ENCODE measurements at regions not wholly inside any gene's neighbourhood (a gene's known extent, or its start where the extent isn't known, plus 50 kb on each side); places are given as distances from the start of the nearest gene placed in this dataset.
"Not testable (repeated sequence)": the region's sequence is repeated elsewhere in the genome, so short reads cannot be mapped to it uniquely, and the experiment has no call there.

GRCh38 chr4:27789773-27790172 is 929.1 kb downstream of the STIM2 start:
- H3K4me3 ChIP-seq: no peak overlapping the region
- DNase-seq (ENCODE audit: extremely low spot score): no peak
- TF ChIP-seq CTCF (IDR thresholded peaks at IDR 0.05) (no peak), EP300 (IDR thresholded peaks at IDR 0.05) (no peak), POLR2AphosphoS5 (IDR thresholded peaks at IDR 0.05) (no peak), POLR2A (IDR thresholded peaks at IDR 0.05; ENCODE audit: low read depth) (no peak)
- 83% methylated on average over 6 of the region's 6 CpGs for WGBS
- intact Hi-C loops (cut with DNase I): no loop called here
- no peaks in the 10 kb centered on the region for H3K4me1 ChIP-seq
- H3K9me3 ChIP-seq: no peaks in the 10 kb centered on the region
- no peak overlapping the region for H3K27ac ChIP-seq (replicated peaks in 1 of 4)
- H3K27me3 ChIP-seq: no peaks in the 10 kb centered on the region
- H3K36me3 ChIP-seq: no peaks in the 10 kb centered on the region

- intact Hi-C loops (cut with DNase I): no loop called here
- TF ChIP-seq POLR2A (IDR thresholded peaks at IDR 0.05; ENCODE audit: low read depth): no peak
- no peak for TF ChIP-seq POLR2AphosphoS5 (IDR thresholded peaks at IDR 0.05)
- no peak for TF ChIP-seq CTCF (IDR thresholded peaks at IDR 0.05)
- no peak for TF ChIP-seq EP300 (IDR thresholded peaks at IDR 0.05)
- Histone ChIP-seq H3K36me3 (no peaks in the 10 kb centered on the region), H3K27ac (replicated peaks in 1 of 4) (no peak overlapping the region), H3K4me1 (no peaks in the 10 kb centered on the region), H3K4me3 (no peak overlapping the region), H3K9me3 (no peaks in the 10 kb centered on the region), H3K27me3 (no peaks in the 10 kb centered on the region)
- DNase-seq (ENCODE audit: extremely low spot score): no peak
- 90% methylated on average over 5 of the region's 5 CpGs for WGBS
These were observed 930.3 kb downstream of the STIM2 start for GRCh38 chr4:27790911-27791310.

DNA sequence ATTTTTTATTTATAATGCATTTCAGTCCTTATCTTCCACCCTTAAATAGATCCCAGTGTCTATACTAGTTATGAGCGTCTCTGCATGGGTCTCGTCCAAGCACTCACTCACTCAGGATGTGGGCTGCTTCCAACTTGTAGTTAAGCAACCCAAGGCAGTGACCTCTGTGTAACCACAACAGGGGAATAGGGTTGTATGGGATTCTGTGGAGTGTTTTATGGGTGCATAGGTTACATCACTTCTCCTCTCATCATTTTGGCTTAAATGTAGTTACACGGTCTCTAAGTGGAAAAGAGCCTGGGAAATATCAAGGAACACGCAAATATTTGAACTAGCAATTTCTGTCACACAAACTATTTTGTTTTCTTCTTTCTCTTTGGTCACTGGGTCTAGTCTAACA is 931.0 kb downstream of the STIM2 start:
- DNase-seq (ENCODE audit: extremely low spot score): no peak
- H3K9me3 ChIP-seq: no peaks in the 10 kb centered on the region
- no peak overlapping the region for H3K27ac ChIP-seq (replicated peaks in 1 of 4)
- intact Hi-C loops (cut with DNase I): no loop called here
- H3K4me3 ChIP-seq: no peak overlapping the region
- WGBS: 80% methylated on average over 4 of the region's 4 CpGs
- H3K27me3 ChIP-seq: no peaks in the 10 kb centered on the region
- H3K4me1 ChIP-seq: no peaks in the 10 kb centered on the region
- TF ChIP-seq CTCF (IDR thresholded peaks at IDR 0.05) (no peak), POLR2AphosphoS5 (IDR thresholded peaks at IDR 0.05) (no peak), EP300 (IDR thresholded peaks at IDR 0.05) (no peak), POLR2A (IDR thresholded peaks at IDR 0.05; ENCODE audit: low read depth) (no peak)
- H3K36me3 ChIP-seq: no peaks in the 10 kb centered on the region

DNA sequence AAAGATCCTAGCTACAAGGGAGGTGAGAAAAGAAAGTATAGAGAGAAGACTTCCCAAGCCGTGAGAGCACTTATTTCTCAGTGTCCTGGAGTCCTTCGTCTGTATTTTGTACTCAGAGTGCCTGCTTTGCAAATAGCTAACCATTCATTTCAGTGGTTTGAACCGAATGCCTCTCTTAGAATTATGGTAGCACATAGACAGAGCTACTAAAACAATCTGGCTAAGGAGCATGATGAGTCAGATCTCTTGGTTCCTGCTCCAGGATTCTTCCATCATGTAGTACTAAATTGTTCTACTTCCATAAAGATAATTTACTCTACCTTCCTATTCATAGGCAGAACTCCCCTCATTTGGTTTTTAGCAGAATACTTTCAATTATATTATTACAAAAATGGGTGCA is 946.6 kb downstream of the STIM2 start:
- Histone ChIP-seq H3K27me3 (no peaks in the 10 kb centered on the region), H3K9me3 (no peaks in the 10 kb centered on the region), H3K36me3 (no peaks in the 10 kb centered on the region), H3K4me3 (no peak overlapping the region), H3K4me1 (no peaks in the 10 kb centered on the region), H3K27ac (replicated peaks in 1 of 4) (no peak overlapping the region)
- intact Hi-C loops (cut with DNase I): no loop called here
- TF ChIP-seq POLR2AphosphoS5 (IDR thresholded peaks at IDR 0.05) (no peak), EP300 (IDR thresholded peaks at IDR 0.05) (no peak), POLR2A (IDR thresholded peaks at IDR 0.05; ENCODE audit: low read depth) (no peak), CTCF (IDR thresholded peaks at IDR 0.05) (no peak)
- WGBS: 76% methylated on average over 3 of the region's 3 CpGs
- no peak for DNase-seq (ENCODE audit: extremely low spot score)

- H3K36me3 ChIP-seq: no peaks in the 10 kb centered on the region
- TF ChIP-seq CTCF (IDR thresholded peaks at IDR 0.05) (no peak), EP300 (IDR thresholded peaks at IDR 0.05) (no peak), POLR2AphosphoS5 (IDR thresholded peaks at IDR 0.05) (no peak), POLR2A (IDR thresholded peaks at IDR 0.05; ENCODE audit: low read depth) (no peak)
- no peak for DNase-seq (ENCODE audit: extremely low spot score)
- no peaks in the 10 kb centered on the region for H3K27me3 ChIP-seq
- intact Hi-C loops (cut with DNase I): no loop called here
- 78% methylated on average over 3 of the region's 3 CpGs for WGBS
- H3K27ac ChIP-seq (replicated peaks in 1 of 4): no peak overlapping the region
- H3K4me3 ChIP-seq: no peak overlapping the region
- H3K4me1 ChIP-seq: no peaks in the 10 kb centered on the region
- H3K9me3 ChIP-seq: no peaks in the 10 kb centered on the region
These were observed 951.3 kb downstream of the STIM2 start for GRCh38 chr4:27811948-27812347.

- H3K4me1 ChIP-seq; H3K9me3 ChIP-seq; intact Hi-C loops (cut with DNase I); H3K4me3 ChIP-seq; DNase-seq (ENCODE audit: extremely low spot score); H3K36me3 ChIP-seq; H3K27me3 ChIP-seq; H3K27ac ChIP-seq (replicated peaks in 1 of 4): not testable (repeated sequence)
- 23% methylated on average over 6 of the region's 6 CpGs for WGBS
These were observed 952.6 kb downstream of the STIM2 start for GRCh38 chr4:27813226-27813625.

DNA sequence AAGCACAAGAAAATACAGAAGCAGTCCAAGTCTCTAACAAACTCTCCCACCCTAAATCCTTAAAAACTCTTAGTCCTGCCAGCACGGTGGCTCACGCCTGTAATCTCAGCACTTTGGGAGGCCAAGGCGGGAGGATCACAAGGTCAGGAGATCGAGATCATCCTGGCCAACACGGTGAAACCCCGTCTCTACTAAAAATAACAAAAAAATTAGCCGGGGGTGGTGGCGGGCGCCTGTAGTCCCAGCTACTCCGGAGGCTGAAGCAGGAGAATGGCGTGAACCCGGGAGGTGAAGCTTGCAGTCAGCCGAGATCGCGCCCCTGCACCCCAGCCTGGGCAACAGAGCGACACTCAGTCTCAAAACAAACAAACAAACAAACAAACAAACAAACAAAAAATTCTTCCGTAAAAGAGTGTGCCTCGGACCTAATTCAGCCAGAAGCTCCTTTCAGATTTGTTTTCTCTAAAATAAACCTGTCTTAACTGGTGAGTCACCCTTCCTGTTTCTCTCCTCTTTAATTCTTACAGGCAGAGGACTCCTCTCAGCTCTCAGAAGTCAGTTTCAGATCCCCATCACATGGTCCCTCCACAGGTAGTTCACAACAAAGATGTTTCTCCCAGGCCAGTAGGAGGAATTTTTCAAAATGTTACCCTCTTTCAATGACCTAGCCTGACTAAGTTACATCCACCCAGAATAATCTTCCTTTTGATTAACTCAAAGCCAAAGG is 953.2 kb downstream of the STIM2 start:
- H3K27me3 ChIP-seq; H3K27ac ChIP-seq (replicated peaks in 1 of 4); intact Hi-C loops (cut with DNase I); H3K36me3 ChIP-seq; H3K4me3 ChIP-seq; DNase-seq (ENCODE audit: extremely low spot score); H3K4me1 ChIP-seq; H3K9me3 ChIP-seq: not testable (repeated sequence)
- WGBS: 84% methylated on average over 18 of the region's 18 CpGs

Measured in esophagus muscularis mucosa (tissue), 4 donors.